ENCODE measurements at regions not wholly inside any gene's neighbourhood (a gene's known extent, or its start where the extent isn't known, plus 50 kb on each side); places are given as distances from the start of the nearest gene placed in this dataset.

DNA sequence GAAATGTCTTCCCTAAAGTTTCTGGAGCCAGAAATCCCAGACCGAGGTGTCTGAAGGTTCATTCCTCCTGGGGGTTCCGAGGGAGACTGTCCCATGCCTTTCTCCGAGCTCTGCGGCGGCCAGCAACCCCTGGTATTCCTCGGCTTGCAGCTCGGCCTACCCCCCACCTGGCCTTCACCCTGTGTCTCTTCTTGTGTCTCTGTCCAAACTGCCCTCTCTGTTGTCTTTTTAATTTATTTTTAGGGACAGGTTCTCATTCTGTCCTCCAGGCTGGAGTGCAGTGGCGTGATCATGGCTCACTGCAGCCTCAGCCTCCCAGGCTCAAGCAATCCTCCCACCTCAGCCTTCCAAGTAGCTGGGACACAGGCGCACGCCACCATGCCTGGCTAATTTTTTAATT is 211.7 kb downstream of the SEC14L1 start:
- no peak for DNase-seq (ENCODE audit: low spot score)

DNA sequence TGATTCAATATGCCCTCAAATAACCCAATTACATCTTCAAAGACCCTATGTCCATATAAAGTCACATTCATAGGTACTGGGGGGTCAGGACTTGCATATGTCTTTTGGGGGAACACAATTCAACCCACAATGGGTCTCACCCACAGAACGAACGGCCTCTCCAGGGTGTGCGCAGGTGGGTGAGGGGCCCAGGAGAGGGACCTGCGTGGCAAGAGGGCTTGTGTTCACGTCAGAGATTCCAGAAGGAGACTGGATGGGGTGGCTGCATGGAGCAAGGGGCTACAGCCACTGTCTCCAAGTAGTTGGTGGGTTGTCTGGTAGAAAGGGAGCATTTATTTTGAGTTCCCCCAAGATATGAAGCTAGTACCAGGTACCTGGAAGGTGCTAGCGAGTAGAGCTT is 212.2 kb downstream of the SEC14L1 start:
- Mint-ChIP-seq H3K4me3 (no peak overlapping the region), H3K27ac (no peak overlapping the region; the same call in 1 of the 2 replicates), H3K9me3 (0 out of 2 replicates have a peak, but pooled peaks cover 7% of the 10 kb centered on the region), H3K27me3 (ENCODE audit: low read depth) (no peaks in the 10 kb centered on the region), H3K36me3 (peaks cover 9% of the 10 kb centered on the region; the same call in 1 of the 2 replicates), H3K4me1 (peaks cover 27% of the 10 kb centered on the region)
- ATAC-seq (no peak), DNase-seq (ENCODE audit: low spot score) (no peak)
- TF ChIP-seq, protein P1, sequence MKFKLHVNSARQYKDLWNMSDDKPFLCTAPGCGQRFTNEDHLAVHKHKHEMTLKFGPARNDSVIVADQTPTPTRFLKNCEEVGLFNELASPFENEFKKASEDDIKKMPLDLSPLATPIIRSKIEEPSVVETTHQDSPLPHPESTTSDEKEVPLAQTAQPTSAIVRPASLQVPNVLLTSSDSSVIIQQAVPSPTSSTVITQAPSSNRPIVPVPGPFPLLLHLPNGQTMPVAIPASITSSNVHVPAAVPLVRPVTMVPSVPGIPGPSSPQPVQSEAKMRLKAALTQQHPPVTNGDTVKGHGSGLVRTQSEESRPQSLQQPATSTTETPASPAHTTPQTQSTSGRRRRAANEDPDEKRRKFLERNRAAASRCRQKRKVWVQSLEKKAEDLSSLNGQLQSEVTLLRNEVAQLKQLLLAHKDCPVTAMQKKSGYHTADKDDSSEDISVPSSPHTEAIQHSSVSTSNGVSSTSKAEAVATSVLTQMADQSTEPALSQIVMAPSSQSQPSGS (CRISPR knock-in tag; IDR thresholded peaks at IDR 0.05; ENCODE audit: borderline replicate concordance, low read depth): no peak
- TF ChIP-seq, protein P2, sequence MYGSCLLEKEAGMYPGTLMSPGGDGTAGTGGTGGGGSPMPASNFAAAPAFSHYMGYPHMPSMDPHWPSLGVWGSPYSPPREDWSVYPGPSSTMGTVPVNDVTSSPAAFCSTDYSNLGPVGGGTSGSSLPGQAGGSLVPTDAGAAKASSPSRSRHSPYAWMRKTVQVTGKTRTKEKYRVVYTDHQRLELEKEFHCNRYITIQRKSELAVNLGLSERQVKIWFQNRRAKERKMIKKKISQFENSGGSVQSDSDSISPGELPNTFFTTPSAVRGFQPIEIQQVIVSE (CRISPR knock-in tag; IDR thresholded peaks at IDR 0.05; ENCODE audit: borderline replicate concordance): no peak
- no peak for TF ChIP-seq NFE2L1 (CRISPR knock-in tag; IDR thresholded peaks at IDR 0.05)
- no peak for TF ChIP-seq FOXJ3 (CRISPR knock-in tag; IDR thresholded peaks at IDR 0.05; ENCODE audit: borderline replicate concordance)
- TF ChIP-seq, protein P3, sequence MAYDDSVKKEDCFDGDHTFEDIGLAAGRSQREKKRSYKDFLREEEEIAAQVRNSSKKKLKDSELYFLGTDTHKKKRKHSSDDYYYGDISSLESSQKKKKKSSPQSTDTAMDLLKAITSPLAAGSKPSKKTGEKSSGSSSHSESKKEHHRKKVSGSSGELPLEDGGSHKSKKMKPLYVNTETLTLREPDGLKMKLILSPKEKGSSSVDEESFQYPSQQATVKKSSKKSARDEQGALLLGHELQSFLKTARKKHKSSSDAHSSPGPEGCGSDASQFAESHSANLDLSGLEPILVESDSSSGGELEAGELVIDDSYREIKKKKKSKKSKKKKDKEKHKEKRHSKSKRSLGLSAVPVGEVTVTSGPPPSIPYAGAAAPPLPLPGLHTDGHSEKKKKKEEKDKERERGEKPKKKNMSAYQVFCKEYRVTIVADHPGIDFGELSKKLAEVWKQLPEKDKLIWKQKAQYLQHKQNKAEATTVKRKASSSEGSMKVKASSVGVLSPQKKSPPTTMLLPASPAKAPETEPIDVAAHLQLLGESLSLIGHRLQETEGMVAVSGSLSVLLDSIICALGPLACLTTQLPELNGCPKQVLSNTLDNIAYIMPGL (CRISPR knock-in tag; IDR thresholded peaks at IDR 0.05): no peak
- TF ChIP-seq, protein P4, sequence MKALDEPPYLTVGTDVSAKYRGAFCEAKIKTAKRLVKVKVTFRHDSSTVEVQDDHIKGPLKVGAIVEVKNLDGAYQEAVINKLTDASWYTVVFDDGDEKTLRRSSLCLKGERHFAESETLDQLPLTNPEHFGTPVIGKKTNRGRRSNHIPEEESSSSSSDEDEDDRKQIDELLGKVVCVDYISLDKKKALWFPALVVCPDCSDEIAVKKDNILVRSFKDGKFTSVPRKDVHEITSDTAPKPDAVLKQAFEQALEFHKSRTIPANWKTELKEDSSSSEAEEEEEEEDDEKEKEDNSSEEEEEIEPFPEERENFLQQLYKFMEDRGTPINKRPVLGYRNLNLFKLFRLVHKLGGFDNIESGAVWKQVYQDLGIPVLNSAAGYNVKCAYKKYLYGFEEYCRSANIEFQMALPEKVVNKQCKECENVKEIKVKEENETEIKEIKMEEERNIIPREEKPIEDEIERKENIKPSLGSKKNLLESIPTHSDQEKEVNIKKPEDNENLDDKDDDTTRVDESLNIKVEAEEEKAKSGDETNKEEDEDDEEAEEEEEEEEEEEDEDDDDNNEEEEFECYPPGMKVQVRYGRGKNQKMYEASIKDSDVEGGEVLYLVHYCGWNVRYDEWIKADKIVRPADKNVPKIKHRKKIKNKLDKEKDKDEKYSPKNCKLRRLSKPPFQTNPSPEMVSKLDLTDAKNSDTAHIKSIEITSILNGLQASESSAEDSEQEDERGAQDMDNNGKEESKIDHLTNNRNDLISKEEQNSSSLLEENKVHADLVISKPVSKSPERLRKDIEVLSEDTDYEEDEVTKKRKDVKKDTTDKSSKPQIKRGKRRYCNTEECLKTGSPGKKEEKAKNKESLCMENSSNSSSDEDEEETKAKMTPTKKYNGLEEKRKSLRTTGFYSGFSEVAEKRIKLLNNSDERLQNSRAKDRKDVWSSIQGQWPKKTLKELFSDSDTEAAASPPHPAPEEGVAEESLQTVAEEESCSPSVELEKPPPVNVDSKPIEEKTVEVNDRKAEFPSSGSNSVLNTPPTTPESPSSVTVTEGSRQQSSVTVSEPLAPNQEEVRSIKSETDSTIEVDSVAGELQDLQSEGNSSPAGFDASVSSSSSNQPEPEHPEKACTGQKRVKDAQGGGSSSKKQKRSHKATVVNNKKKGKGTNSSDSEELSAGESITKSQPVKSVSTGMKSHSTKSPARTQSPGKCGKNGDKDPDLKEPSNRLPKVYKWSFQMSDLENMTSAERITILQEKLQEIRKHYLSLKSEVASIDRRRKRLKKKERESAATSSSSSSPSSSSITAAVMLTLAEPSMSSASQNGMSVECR (CRISPR knock-in tag; IDR thresholded peaks at IDR 0.05; ENCODE audit: borderline replicate concordance): no peak
- TF ChIP-seq, protein P5, sequence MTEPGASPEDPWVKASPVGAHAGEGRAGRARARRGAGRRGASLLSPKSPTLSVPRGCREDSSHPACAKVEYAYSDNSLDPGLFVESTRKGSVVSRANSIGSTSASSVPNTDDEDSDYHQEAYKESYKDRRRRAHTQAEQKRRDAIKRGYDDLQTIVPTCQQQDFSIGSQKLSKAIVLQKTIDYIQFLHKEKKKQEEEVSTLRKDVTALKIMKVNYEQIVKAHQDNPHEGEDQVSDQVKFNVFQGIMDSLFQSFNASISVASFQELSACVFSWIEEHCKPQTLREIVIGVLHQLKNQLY (CRISPR knock-in tag; IDR thresholded peaks at IDR 0.05): no peak
- TF ChIP-seq, protein P6, sequence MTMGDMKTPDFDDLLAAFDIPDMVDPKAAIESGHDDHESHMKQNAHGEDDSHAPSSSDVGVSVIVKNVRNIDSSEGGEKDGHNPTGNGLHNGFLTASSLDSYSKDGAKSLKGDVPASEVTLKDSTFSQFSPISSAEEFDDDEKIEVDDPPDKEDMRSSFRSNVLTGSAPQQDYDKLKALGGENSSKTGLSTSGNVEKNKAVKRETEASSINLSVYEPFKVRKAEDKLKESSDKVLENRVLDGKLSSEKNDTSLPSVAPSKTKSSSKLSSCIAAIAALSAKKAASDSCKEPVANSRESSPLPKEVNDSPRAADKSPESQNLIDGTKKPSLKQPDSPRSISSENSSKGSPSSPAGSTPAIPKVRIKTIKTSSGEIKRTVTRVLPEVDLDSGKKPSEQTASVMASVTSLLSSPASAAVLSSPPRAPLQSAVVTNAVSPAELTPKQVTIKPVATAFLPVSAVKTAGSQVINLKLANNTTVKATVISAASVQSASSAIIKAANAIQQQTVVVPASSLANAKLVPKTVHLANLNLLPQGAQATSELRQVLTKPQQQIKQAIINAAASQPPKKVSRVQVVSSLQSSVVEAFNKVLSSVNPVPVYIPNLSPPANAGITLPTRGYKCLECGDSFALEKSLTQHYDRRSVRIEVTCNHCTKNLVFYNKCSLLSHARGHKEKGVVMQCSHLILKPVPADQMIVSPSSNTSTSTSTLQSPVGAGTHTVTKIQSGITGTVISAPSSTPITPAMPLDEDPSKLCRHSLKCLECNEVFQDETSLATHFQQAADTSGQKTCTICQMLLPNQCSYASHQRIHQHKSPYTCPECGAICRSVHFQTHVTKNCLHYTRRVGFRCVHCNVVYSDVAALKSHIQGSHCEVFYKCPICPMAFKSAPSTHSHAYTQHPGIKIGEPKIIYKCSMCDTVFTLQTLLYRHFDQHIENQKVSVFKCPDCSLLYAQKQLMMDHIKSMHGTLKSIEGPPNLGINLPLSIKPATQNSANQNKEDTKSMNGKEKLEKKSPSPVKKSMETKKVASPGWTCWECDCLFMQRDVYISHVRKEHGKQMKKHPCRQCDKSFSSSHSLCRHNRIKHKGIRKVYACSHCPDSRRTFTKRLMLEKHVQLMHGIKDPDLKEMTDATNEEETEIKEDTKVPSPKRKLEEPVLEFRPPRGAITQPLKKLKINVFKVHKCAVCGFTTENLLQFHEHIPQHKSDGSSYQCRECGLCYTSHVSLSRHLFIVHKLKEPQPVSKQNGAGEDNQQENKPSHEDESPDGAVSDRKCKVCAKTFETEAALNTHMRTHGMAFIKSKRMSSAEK (CRISPR knock-in tag; IDR thresholded peaks at IDR 0.05; ENCODE audit: borderline replicate concordance): no peak
- TF ChIP-seq TP53 (CRISPR knock-in tag; IDR thresholded peaks at IDR 0.05): no peak
- no peak for TF ChIP-seq MXD4 (CRISPR knock-in tag; IDR thresholded peaks at IDR 0.05; ENCODE audit: borderline replicate concordance)
- TF ChIP-seq, protein P7, sequence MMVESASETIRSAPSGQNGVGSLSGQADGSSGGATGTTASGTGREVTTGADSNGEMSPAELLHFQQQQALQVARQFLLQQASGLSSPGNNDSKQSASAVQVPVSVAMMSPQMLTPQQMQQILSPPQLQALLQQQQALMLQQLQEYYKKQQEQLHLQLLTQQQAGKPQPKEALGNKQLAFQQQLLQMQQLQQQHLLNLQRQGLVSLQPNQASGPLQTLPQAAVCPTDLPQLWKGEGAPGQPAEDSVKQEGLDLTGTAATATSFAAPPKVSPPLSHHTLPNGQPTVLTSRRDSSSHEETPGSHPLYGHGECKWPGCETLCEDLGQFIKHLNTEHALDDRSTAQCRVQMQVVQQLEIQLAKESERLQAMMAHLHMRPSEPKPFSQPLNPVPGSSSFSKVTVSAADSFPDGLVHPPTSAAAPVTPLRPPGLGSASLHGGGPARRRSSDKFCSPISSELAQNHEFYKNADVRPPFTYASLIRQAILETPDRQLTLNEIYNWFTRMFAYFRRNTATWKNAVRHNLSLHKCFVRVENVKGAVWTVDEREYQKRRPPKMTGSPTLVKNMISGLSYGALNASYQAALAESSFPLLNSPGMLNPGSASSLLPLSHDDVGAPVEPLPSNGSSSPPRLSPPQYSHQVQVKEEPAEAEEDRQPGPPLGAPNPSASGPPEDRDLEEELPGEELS (CRISPR knock-in tag; IDR thresholded peaks at IDR 0.05): no peak
- ChIA-PET POLR2A (interaction anchor here (0.6 kb wide), 1 partner anchor 21 kb away, joined by 4 read pairs; no protein-coding TSS in a partner anchor), CTCF (interaction anchor here (2.4 kb wide), 1 partner anchor 77 kb away, joined by 8 read pairs; no protein-coding TSS in a partner anchor)

More for the DNA sequence above, 211.7 kb downstream of the SEC14L1 start:
- ChIA-PET POLR2A (no interaction called here), CTCF (interaction anchor here (1.3 to 2.4 kb wide), 2 partner anchors 21 to 78 kb away, joined by 3 to 8 read pairs; no protein-coding TSS in a partner anchor)
- ATAC-seq: no peak
- Mint-ChIP-seq H3K4me3 (no peak overlapping the region), H3K9me3 (0 out of 2 replicates have a peak, but pooled peaks cover 4% of the 10 kb centered on the region), H3K27ac (peak overlapping the region; percentile 72), H3K4me1 (peaks cover 27% of the 10 kb centered on the region), H3K27me3 (ENCODE audit: low read depth) (no peaks in the 10 kb centered on the region), H3K36me3 (peaks cover 6% of the 10 kb centered on the region; the same call in 1 of the 2 replicates)
- no peak for TF ChIP-seq ETV6 (CRISPR knock-in tag; IDR thresholded peaks at IDR 0.05)
- no peak for TF ChIP-seq EMX1 (CRISPR knock-in tag; IDR thresholded peaks at IDR 0.05)
- TF ChIP-seq ATF1 (CRISPR knock-in tag; IDR thresholded peaks at IDR 0.05): no peak
- no peak for TF ChIP-seq TEAD1 (CRISPR knock-in tag; IDR thresholded peaks at IDR 0.05)
- TF ChIP-seq PRRX2 (CRISPR knock-in tag; IDR thresholded peaks at IDR 0.05): no peak
- no peak for TF ChIP-seq JAZF1 (CRISPR knock-in tag; IDR thresholded peaks at IDR 0.05)

Data from WTC11 (cell line).